HCT116 (cell line): ENCODE measurements at regions not wholly inside any gene's neighbourhood (a gene's known extent, or its start where the extent isn't known, plus 50 kb on each side); places are given as distances from the start of the nearest gene placed in this dataset.

Experiments
- ATAC-seq: fragments of 200-7000 bp; cut with Tn5 transposase; 2 replicates; pipeline ENCODE4 v1.9.1; 2020; ENCODE audit warnings: mild to moderate bottlenecking, moderate library complexity
- BruUV-seq: library from RNA; stranded (reverse); fragments of 400-500 nt; replicated peaks from 2 replicates; lab custom pipeline; 2021; lab: Mats Ljungman, UMichigan
- CTCF ChIA-PET: fragments of 300-600 bp; sonication (Branson Sonifier 250); formaldehyde crosslinking; loops from one replicate; lab custom pipeline; 2021; ENCODE audit warnings: antibody characterized with exemption; lab: Charles Lee
- POLR2A ChIA-PET: fragments of 300-600, 350-600 bp; sonication (Branson Sonifier 250); formaldehyde crosslinking; loops from one replicate; lab custom pipeline; 2021; ENCODE audit warnings: antibody characterized with exemption; lab: Charles Lee
- RAD21 ChIA-PET, 2 experiments: fragments of 300-600 bp; sonication (Branson Sonifier 250); formaldehyde crosslinking; loops; one replicate each; lab custom pipeline; 2023; ENCODE audit warnings: low total read pairs in 2 of 2; ENCODE audit not compliant: uncharacterized antibody in 2 of 2, unreplicated experiment in 2 of 2, low non-redundant PET in 1 of 2; lab: Charles Lee
- DNase-seq: peaks from one replicate; pipeline ENCODE4 v3.0.0-alpha.2; 2010; ENCODE audit warnings: low read depth, low spot score
- H2AFZ ChIP-seq: fragments of 200-600 bp; shearing (Covaris generic), sonication (generic); 2 replicates; pipeline ENCODE4 v1.6.1; 2017; ENCODE audit warnings: low read depth, mixed run types, mixed read lengths, antibody characterized with exemption, low read length; ENCODE audit not compliant: poor library complexity, severe bottlenecking
- H3K27ac ChIP-seq: 2 replicates; pipeline ENCODE4 v1.5.1; 2012; ENCODE audit warnings: low read depth, low read length
- H3K27me3 ChIP-seq: fragments of 200-600 bp; sonication (generic); 2 replicates; pipeline ENCODE4 v1.6.1; 2016; ENCODE audit warnings: mixed run types, low read length, mixed read lengths; ENCODE audit not compliant: insufficient read depth
- H3K36me3 ChIP-seq, 2 experiments: fragments of 200-500 bp in 1 of 2; fragments of 200-600 bp in 1 of 2; sonication (Bioruptor generic) in 1 of 2; sonication (generic) in 1 of 2; 2 replicates each; pipeline versions ENCODE4 v1.5.1 to v1.6.1; 2014 to 2016; ENCODE audit warnings: low read length in 2 of 2, inconsistent platforms in 1 of 2, mixed read lengths in 1 of 2, mixed run types in 1 of 2; ENCODE audit not compliant: insufficient read depth in 2 of 2, control insufficient read depth in 1 of 2
- H3K4me1 ChIP-seq, 2 experiments: fragments of 200-600 bp in 1 of 2; sonication (generic) in 1 of 2; 2 replicates each; pipeline versions ENCODE4 v1.5.1 to v1.6.1; 2012 to 2017; ENCODE audit warnings: low read length in 2 of 2, inconsistent platforms in 1 of 2, mild to moderate bottlenecking in 1 of 2, mixed read lengths in 1 of 2, mixed run types in 1 of 2, moderate library complexity in 1 of 2; ENCODE audit not compliant: insufficient read depth in 2 of 2, control insufficient read depth in 1 of 2
- H3K4me2 ChIP-seq: fragments of 200-600 bp; sonication (generic); 2 replicates; pipeline ENCODE4 v1.6.1; 2017; ENCODE audit warnings: mixed run types, low read length, mixed read lengths
- H3K4me3 ChIP-seq, 2 experiments: fragments of 200-600 bp in 1 of 2; sonication (generic) in 1 of 2; replicated peaks in 1 of 2; 2 replicates each; pipeline ENCODE4 v1.5.1; 2011 to 2016; ENCODE audit warnings: low read length in 2 of 2, control low read depth in 1 of 2, low read depth in 1 of 2, mild to moderate bottlenecking in 1 of 2, mixed read lengths in 1 of 2, mixed run types in 1 of 2
- H3K79me2 ChIP-seq: fragments of 200-600 bp; sonication (generic); 2 replicates; pipeline ENCODE4 v1.6.1; 2017; ENCODE audit warnings: mild to moderate bottlenecking, mixed run types, low read length, moderate library complexity, mixed read lengths; ENCODE audit not compliant: insufficient read depth
- H3K9ac ChIP-seq: fragments of 200-600 bp; sonication (generic); 2 replicates; pipeline ENCODE4 v1.6.1; 2016; ENCODE audit warnings: low read length, mixed read lengths
- H3K9me2 ChIP-seq: fragments of 200-600 bp; sonication (generic), shearing (Covaris generic); 2 replicates; pipeline ENCODE4 v1.6.1; 2017; ENCODE audit warnings: mixed run types, mild to moderate bottlenecking, moderate library complexity; ENCODE audit not compliant: insufficient read depth
- H3K9me3 ChIP-seq, 2 experiments: fragments of 200-500 bp in 1 of 2; fragments of 200-600 bp in 1 of 2; sonication (Bioruptor generic) in 1 of 2; sonication (generic) in 1 of 2; 2 replicates each; pipeline ENCODE4 v1.6.1; 2014 to 2017; ENCODE audit warnings: low read length in 2 of 2, mixed read lengths in 2 of 2, inconsistent platforms in 1 of 2, low read depth in 1 of 2, mild to moderate bottlenecking in 1 of 2, mixed run types in 1 of 2, moderate library complexity in 1 of 2; ENCODE audit not compliant: control insufficient read depth in 1 of 2, insufficient read depth in 1 of 2
- H4K20me1 ChIP-seq: fragments of 200-600 bp; sonication (generic), shearing (Covaris generic); 2 replicates; pipeline ENCODE4 v1.6.1; 2017; ENCODE audit warnings: mixed run types, mild to moderate bottlenecking, moderate library complexity; ENCODE audit not compliant: insufficient read depth
- EGR1 ChIP-seq: IDR thresholded peaks from 2 replicates; pipeline ENCODE4 v1.6.1; 2012; ENCODE audit warnings: low read depth
- ELF1 ChIP-seq: IDR thresholded peaks from 2 replicates; pipeline ENCODE4 v1.6.1; 2012; ENCODE audit warnings: low read depth, borderline replicate concordance
- EZH2phosphoT487 ChIP-seq: fragments of 200-600 bp; IDR thresholded peaks from 2 replicates; pipeline ENCODE4 v1.6.1; 2018; ENCODE audit warnings: antibody characterized with exemption, borderline replicate concordance
- FOSL1 ChIP-seq: IDR thresholded peaks from 2 replicates; pipeline ENCODE4 v1.6.1; 2012; ENCODE audit warnings: low read depth
- JUND ChIP-seq: IDR thresholded peaks from 2 replicates; pipeline ENCODE4 v1.6.1; 2012
- POLR2AphosphoS5 ChIP-seq: IDR thresholded peaks from 2 replicates; pipeline ENCODE4 v1.6.1; 2011; ENCODE audit warnings: mild to moderate bottlenecking, low read depth, low read length, moderate library complexity
- SIN3A ChIP-seq: IDR thresholded peaks from 2 replicates; pipeline ENCODE4 v1.6.1; 2012; ENCODE audit warnings: low read depth
- SP1 ChIP-seq: IDR thresholded peaks from 2 replicates; pipeline ENCODE4 v1.6.1; 2012; ENCODE audit warnings: low read depth
- SRF ChIP-seq: IDR thresholded peaks from 2 replicates; pipeline ENCODE4 v1.6.1; 2012; ENCODE audit warnings: low read depth
- TCF7L2 ChIP-seq: IDR thresholded peaks from 2 replicates; pipeline ENCODE4 v1.7.0; 2011; ENCODE audit warnings: borderline replicate concordance, inconsistent platforms; ENCODE audit not compliant: insufficient read depth, insufficient read length; ENCODE audit errors: extremely low read depth
- ZFX ChIP-seq: fragments of 450-650 bp; IDR thresholded peaks from 2 replicates; pipeline ENCODE4 v1.6.1; 2017
- ZNF274 ChIP-seq: fragments of 200-500 bp; sonication (Bioruptor generic); IDR thresholded peaks from 2 replicates; pipeline ENCODE4 v1.6.1; 2014; ENCODE audit warnings: mild to moderate bottlenecking, low read depth, low read length, inconsistent platforms
- intact Hi-C: fragments of 100-400 bp; cut with micrococcal nuclease; formaldehyde crosslinking; loops from 2 replicates; pipeline ENCODE4 v1.10.0; 2022
- TF ChIP-seq, protein P1 (sequence below): IDR thresholded peaks from 2 replicates; pipeline ENCODE4 v1.6.1; 2012; ENCODE audit warnings: low read depth

DNA sequence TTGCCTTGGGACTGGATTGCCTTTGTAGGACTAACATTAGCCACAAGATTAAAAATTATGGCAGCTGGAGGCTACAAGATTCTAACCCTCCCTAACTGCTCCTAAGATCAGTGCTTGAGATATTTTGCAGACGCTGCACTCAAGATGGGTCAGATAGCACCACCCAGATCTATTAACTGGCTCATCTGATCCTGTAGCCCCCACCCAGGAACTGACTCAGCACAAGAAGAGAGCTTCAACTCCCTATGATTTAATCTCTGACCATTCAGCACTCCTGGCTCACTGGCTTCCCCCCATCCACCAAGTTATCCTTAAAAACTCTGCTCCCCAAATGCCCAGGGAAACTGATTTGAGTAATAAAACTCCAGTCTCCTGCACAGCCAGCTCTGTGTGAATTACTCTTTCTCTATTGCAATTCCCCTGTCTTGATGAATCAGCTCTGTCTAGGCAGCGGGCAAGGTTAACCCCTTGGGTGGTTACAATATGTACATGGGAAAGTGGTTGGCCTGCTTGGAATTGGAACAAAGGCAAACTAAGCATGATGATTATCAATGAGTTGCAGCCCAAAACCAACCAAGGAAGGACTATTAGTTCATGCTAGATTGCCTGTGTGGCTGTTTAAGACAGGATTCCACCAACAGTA, 111.3 kb downstream of the OR2B2 start:
- DNase-seq (no peak), ATAC-seq (no peak)
- POLR2A ChIA-PET: interaction anchor here (1.1 to 8.0 kb wide), 3 partner anchors 8 to 37 kb away, joined by 3 to 69 read pairs (median 3); a partner anchor contains a TSS
- intact Hi-C loops: no loop called here
- Histone ChIP-seq H3K4me2 (no peak overlapping the region), H3K4me1 (peaks cover 0 to 6% of the 10 kb centered on the region in 2 experiments; a peak in 2 of 4 replicates), H3K9ac (no peak overlapping the region), H3K9me3 (no peaks in the 10 kb centered on the region), H3K9me2 (no peaks in the 10 kb centered on the region), H4K20me1 (no peaks in the 10 kb centered on the region), H3K4me3 (no peak overlapping the region), H3K27me3 (no peaks in the 10 kb centered on the region), H3K79me2 (no peaks in the 10 kb centered on the region), H2AFZ (no peak overlapping the region), H3K36me3 (no peaks in the 10 kb centered on the region), H3K27ac (no peak overlapping the region)
- BruUV-seq: no TSS peak
- RAD21 ChIA-PET: no interaction called here
- CTCF ChIA-PET: no interaction called here
- TF ChIP-seq POLR2AphosphoS5: no peak

DNA sequence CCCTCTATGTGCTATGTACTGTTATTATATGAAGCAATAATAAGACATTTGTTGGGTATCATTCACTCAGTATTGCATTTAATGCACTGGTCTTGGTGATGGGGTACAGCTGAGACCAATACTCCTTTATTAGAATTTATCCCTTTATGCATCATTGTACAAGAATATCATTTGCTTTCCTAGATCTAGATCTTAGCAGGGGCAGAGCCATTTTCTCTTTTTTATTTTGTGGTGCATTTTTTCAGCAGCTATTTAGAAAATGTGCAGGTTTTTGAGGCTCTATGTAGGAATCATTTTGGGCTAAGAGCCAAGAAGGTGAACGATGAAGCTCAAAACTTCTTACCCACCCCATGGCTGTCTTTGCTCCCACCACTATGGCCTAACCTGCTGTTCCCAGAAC, 114.2 kb downstream of the OR2B2 start:
- ATAC-seq: no peak
- CTCF ChIA-PET: interaction anchor here (2.9 to 4.1 kb wide), 2 partner anchors 26 to 97 kb away, joined by 13 to 25 read pairs; no protein-coding TSS in a partner anchor
- BruUV-seq: no TSS peak

More for the DNA sequence above, 114.2 kb downstream of the OR2B2 start:
- DNase-seq: no peak
- Histone ChIP-seq H3K36me3 (no peaks in the 10 kb centered on the region), H3K27me3 (no peaks in the 10 kb centered on the region), H3K27ac (no peak overlapping the region), H3K9me3 (no peaks in the 10 kb centered on the region), H3K4me2 (no peak overlapping the region), H2AFZ (no peak overlapping the region), H3K4me1 (peaks cover 8 to 15% of the 10 kb centered on the region in 2 experiments), H3K9ac (no peak overlapping the region), H4K20me1 (no peaks in the 10 kb centered on the region), H3K4me3 (no peak overlapping the region), H3K9me2 (no peaks in the 10 kb centered on the region)
- RAD21 ChIA-PET: no interaction called here
- intact Hi-C loops: no loop called here
- POLR2A ChIA-PET: interaction anchor here (1.7 to 8.0 kb wide), 3 partner anchors 11 to 651 kb away, joined by 3 to 69 read pairs (median 5); a partner anchor contains a TSS
- TF ChIP-seq ZFX (no peak), SIN3A (no peak), FOSL1 (no peak), JUND (no peak), ELF1 (no peak), SRF (no peak), EZH2phosphoT487 (no peak), TCF7L2 (no peak), SP1 (no peak), ZNF274 (no peak), EGR1 (no peak)
- TF ChIP-seq, protein P1, sequence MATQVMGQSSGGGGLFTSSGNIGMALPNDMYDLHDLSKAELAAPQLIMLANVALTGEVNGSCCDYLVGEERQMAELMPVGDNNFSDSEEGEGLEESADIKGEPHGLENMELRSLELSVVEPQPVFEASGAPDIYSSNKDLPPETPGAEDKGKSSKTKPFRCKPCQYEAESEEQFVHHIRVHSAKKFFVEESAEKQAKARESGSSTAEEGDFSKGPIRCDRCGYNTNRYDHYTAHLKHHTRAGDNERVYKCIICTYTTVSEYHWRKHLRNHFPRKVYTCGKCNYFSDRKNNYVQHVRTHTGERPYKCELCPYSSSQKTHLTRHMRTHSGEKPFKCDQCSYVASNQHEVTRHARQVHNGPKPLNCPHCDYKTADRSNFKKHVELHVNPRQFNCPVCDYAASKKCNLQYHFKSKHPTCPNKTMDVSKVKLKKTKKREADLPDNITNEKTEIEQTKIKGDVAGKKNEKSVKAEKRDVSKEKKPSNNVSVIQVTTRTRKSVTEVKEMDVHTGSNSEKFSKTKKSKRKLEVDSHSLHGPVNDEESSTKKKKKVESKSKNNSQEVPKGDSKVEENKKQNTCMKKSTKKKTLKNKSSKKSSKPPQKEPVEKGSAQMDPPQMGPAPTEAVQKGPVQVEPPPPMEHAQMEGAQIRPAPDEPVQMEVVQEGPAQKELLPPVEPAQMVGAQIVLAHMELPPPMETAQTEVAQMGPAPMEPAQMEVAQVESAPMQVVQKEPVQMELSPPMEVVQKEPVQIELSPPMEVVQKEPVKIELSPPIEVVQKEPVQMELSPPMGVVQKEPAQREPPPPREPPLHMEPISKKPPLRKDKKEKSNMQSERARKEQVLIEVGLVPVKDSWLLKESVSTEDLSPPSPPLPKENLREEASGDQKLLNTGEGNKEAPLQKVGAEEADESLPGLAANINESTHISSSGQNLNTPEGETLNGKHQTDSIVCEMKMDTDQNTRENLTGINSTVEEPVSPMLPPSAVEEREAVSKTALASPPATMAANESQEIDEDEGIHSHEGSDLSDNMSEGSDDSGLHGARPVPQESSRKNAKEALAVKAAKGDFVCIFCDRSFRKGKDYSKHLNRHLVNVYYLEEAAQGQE: no peak
- TF ChIP-seq, all 23 proteins: peak for 0
- H3K79me2 ChIP-seq: no peaks in the 10 kb centered on the region
